Right lobe of liver (tissue), 4 donors: ENCODE measurements at regions not wholly inside any gene's neighbourhood (a gene's known extent, or its start where the extent isn't known, plus 50 kb on each side); places are given as distances from the start of the nearest gene placed in this dataset.

Experiments used
- CTCF ChIP-seq, 4 donors: fragments of 200-600 bp in 3 of 4; fragments of 450-650 bp in 1 of 4; IDR thresholded peaks; one replicate each; pipeline versions ENCODE4 v1.5.1 to v1.8.0; 2016 to 2022; ENCODE audit warnings: antibody characterized with exemption in 4 of 4, mild to moderate bottlenecking in 2 of 4
- POLR2A ChIP-seq: fragments of 450-650 bp; IDR thresholded peaks from one replicate; pipeline ENCODE4 v1.6.1; 2017; ENCODE audit warnings: antibody characterized with exemption, mild to moderate bottlenecking
- donor health status: DM: no; HTN: no; CAD: no.
- donor health status: DM: no; HTN: no; CAD: no.
- donor health status: DM: no; HTN: yes; CAD: no.

- TF ChIP-seq POLR2A = no peak
- no peak for TF ChIP-seq CTCF (IDR thresholded peaks at IDR 0.05)
Measured at GRCh38 chr3:53989946-53990345, 98.3 kb upstream of the SELENOK start.
